ENCODE measurements at regions not wholly inside any gene's neighbourhood (a gene's known extent, or its start where the extent isn't known, plus 50 kb on each side); places are given as distances from the start of the nearest gene placed in this dataset.

- TF ChIP-seq CTCF (IDR thresholded peaks at IDR 0.05; ENCODE audit: poor library complexity, severe bottlenecking) (no peak), REST (IDR thresholded peaks at IDR 0.05; ENCODE audit: borderline replicate concordance) (no peak), EP300 (conservative IDR thresholded peaks at IDR 0.05; ENCODE audit: poor library complexity, severe bottlenecking) (no peak), TAF1 (IDR thresholded peaks at IDR 0.05; ENCODE audit: low read depth) (no peak), RAD21 (conservative IDR thresholded peaks at IDR 0.05) (no peak)
Observed at GRCh38 chr5:56432321-56432720, 199.2 kb upstream of the ANKRD55 start.
